SU-DHL-6 (cell line): ENCODE measurements at regions not wholly inside any gene's neighbourhood (a gene's known extent, or its start where the extent isn't known, plus 50 kb on each side); places are given as distances from the start of the nearest gene placed in this dataset.

Experiments used
- CTCF ChIP-seq: fragments of 200-600 bp; sonication (generic); IDR thresholded peaks from one replicate; pipeline ENCODE4 v1.5.1; 2017; ENCODE audit warnings: antibody characterized with exemption, mild to moderate bottlenecking, low read length, moderate library complexity; ENCODE audit not compliant: insufficient read depth, poor library complexity, severe bottlenecking
- EZH2phosphoT487 ChIP-seq: fragments of 200-600 bp; sonication (generic), shearing (Covaris generic); conservative IDR thresholded peaks from 2 replicates; pipeline ENCODE4 v1.6.1; 2018; ENCODE audit warnings: mild to moderate bottlenecking, antibody characterized with exemption, low read length, moderate library complexity, mixed read lengths

DNA sequence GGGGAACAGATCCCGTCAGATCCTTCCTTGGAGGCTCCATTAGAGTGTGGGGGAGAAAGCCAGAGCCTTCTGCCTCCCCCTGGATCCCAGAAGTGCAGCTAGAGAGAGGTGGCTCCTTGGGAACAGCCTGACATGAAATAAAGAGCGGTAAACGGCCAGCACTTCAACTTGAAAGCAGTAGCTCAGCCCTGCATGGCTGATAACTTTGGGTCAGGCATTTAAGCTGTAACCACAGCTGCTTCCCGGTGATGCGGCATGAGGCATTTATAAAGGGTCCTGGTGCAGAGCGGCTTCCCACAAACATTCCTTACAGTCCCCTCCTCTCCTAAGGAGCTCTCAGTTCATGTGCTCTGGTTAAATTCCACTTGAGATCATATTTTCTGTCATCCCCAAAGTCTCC, 960.3 kb downstream of the VRK1 start:
- TF ChIP-seq CTCF, result no peak
- TF ChIP-seq EZH2phosphoT487, result no peak
